VCaP (cell line): ENCODE measurements at regions not wholly inside any gene's neighbourhood (a gene's known extent, or its start where the extent isn't known, plus 50 kb on each side); places are given as distances from the start of the nearest gene placed in this dataset.

ENCODE experiments used
- H3K27ac ChIP-seq: fragments of 450-650 bp; 2 replicates; pipeline ENCODE4 v1.5.1; 2017
- CTCF ChIP-seq: fragments of 450-650 bp; conservative IDR thresholded peaks from 2 replicates; pipeline ENCODE4 v1.5.1; 2017; ENCODE audit warnings: mild to moderate bottlenecking, moderate library complexity

GRCh38 chr10:33412241-33412640 is 77.8 kb upstream of the NRP1 start:
- H3K27ac ChIP-seq, result peak overlapping the region; percentile 18; the same call in 1 of the 2 replicates
- no peak for TF ChIP-seq CTCF

- no peak for TF ChIP-seq CTCF
Observed at GRCh38 chr10:33410860-33411234, 76.4 kb upstream of the NRP1 start.

GRCh38 chr10:33410096-33410859 is 75.8 kb upstream of the NRP1 start:
- no peak for TF ChIP-seq CTCF
- no peak overlapping the region for H3K27ac ChIP-seq

More at GRCh38 chr10:33410860-33411234, 76.4 kb upstream of the NRP1 start:
- H3K27ac ChIP-seq, result no peak overlapping the region

GRCh38 chr10:33406596-33406995 is 72.1 kb upstream of the NRP1 start:
- no peak overlapping the region for H3K27ac ChIP-seq
- TF ChIP-seq CTCF, result no peak

- TF ChIP-seq CTCF, result no peak
Observed at GRCh38 chr10:33402220-33403073, 68.0 kb upstream of the NRP1 start.

GRCh38 chr10:33401300-33401699 is 66.8 kb upstream of the NRP1 start:
- TF ChIP-seq CTCF, result no peak
- H3K27ac ChIP-seq, result no peak overlapping the region

More at GRCh38 chr10:33402220-33403073, 68.0 kb upstream of the NRP1 start:
- no peak overlapping the region; the same call in 1 of the 2 replicates for H3K27ac ChIP-seq

GRCh38 chr10:33398796-33399195 is 64.3 kb upstream of the NRP1 start:
- H3K27ac ChIP-seq, result no peak overlapping the region
- no peak for TF ChIP-seq CTCF
